Activated gamma-delta T cell treated with anti-CD3 and anti-CD28 coated beads, Interleukin-2, amount 50 U/mL, for 16 hours (primary cell): ENCODE measurements at regions not wholly inside any gene's neighbourhood (a gene's known extent, or its start where the extent isn't known, plus 50 kb on each side); places are given as distances from the start of the nearest gene placed in this dataset.
"Not testable (repeated sequence)": the region's sequence is repeated elsewhere in the genome, so short reads cannot be mapped to it uniquely, and the experiment has no call there.

Experiments used
- DNase-seq: peaks from one replicate; pipeline ENCODE4 v3.0.0-alpha.2; 2020; ENCODE audit warnings: low read depth

- no peak for DNase-seq
These were observed 104.2 kb upstream of the ACBD5 start for GRCh38 chr10:27344568-27345454.

GRCh38 chr10:27341001-27341400 lies 100.4 kb upstream of the ACBD5 start:
- DNase-seq = no peak

GRCh38 chr10:27335246-27335645 lies 94.6 kb upstream of the ACBD5 start:
- DNase-seq = not testable (repeated sequence)

- DNase-seq = no peak
These were observed 89.5 kb upstream of the ACBD5 start for GRCh38 chr10:27330074-27330473.

GRCh38 chr10:27328946-27329345 lies 88.3 kb upstream of the ACBD5 start:
- DNase-seq = no peak

GRCh38 chr10:27326748-27327147 lies 86.2 kb upstream of the ACBD5 start:
- not testable (repeated sequence) for DNase-seq

GRCh38 chr10:27319752-27320431 lies 79.3 kb upstream of the ACBD5 start:
- DNase-seq = no peak

GRCh38 chr10:27319139-27319538 lies 78.5 kb upstream of the ACBD5 start:
- DNase-seq = not testable (repeated sequence)

GRCh38 chr10:27315082-27315481 lies 74.5 kb upstream of the ACBD5 start:
- DNase-seq = not testable (repeated sequence)

GRCh38 chr10:27313586-27313985 lies 73.0 kb upstream of the ACBD5 start:
- DNase-seq = not testable (repeated sequence)

- no peak for DNase-seq
These were observed 72.3 kb upstream of the ACBD5 start for GRCh38 chr10:27312854-27313253.

- not testable (repeated sequence) for DNase-seq
These were observed 71.2 kb upstream of the ACBD5 start for GRCh38 chr10:27311809-27312208.

GRCh38 chr10:27298522-27298850 lies 57.9 kb upstream of the ACBD5 start:
- not testable (repeated sequence) for DNase-seq

GRCh38 chr10:27297844-27298521 lies 57.4 kb upstream of the ACBD5 start:
- no peak for DNase-seq

- not testable (repeated sequence) for DNase-seq
These were observed 55.7 kb upstream of the ACBD5 start for GRCh38 chr10:27296285-27296684.

GRCh38 chr10:27291253-27291895 lies 50.8 kb upstream of the ACBD5 start:
- not testable (repeated sequence) for DNase-seq
